Neural progenitor cell (in vitro differentiated cells): ENCODE measurements at regions not wholly inside any gene's neighbourhood (a gene's known extent, or its start where the extent isn't known, plus 50 kb on each side); places are given as distances from the start of the nearest gene placed in this dataset.

ENCODE experiments used
- DNase-seq: peaks from one replicate; pipeline ENCODE4 v3.0.0-alpha.2; 2016; ENCODE audit warnings: low spot score
- H2AFZ ChIP-seq: fragments of 200-600 bp; sonication (generic); replicated peaks from 2 replicates; pipeline ENCODE4 v1.6.1; 2016; ENCODE audit warnings: antibody characterized with exemption
- H3F3A ChIP-seq: fragments of 200-600 bp; sonication (generic); 2 replicates; pipeline ENCODE4 v1.6.1; 2016; ENCODE audit warnings: antibody characterized with exemption, low read depth
- H3K27ac ChIP-seq: fragments of 200-600 bp; sonication (generic); 2 replicates; pipeline ENCODE4 v1.5.1; 2016; ENCODE audit warnings: mild to moderate bottlenecking
- H3K27me3 ChIP-seq: fragments of 200-600 bp; sonication (generic); 2 replicates; pipeline ENCODE4 v1.6.1; 2016; ENCODE audit warnings: mild to moderate bottlenecking, moderate library complexity
- H3K36me3 ChIP-seq: fragments of 200-600 bp; sonication (generic); 2 replicates; pipeline ENCODE4 v1.5.1; 2016
- H3K4me1 ChIP-seq: fragments of 200-600 bp; sonication (generic); 2 replicates; pipeline ENCODE4 v1.6.1; 2016; ENCODE audit warnings: mixed run types
- H3K4me2 ChIP-seq: fragments of 200-600 bp; sonication (generic); 2 replicates; pipeline ENCODE4 v1.6.1; 2016
- H3K4me3 ChIP-seq: fragments of 200-600 bp; sonication (generic); 2 replicates; pipeline ENCODE4 v1.5.1; 2016
- H3K79me2 ChIP-seq: fragments of 200-600 bp; sonication (generic); 2 replicates; pipeline ENCODE4 v1.6.1; 2016; ENCODE audit warnings: low read depth
- H3K9ac ChIP-seq: fragments of 200-600 bp; sonication (generic); 2 replicates; pipeline ENCODE4 v1.6.1; 2016
- H3K9me3 ChIP-seq: fragments of 200-600 bp; sonication (generic); 2 replicates; pipeline ENCODE4 v1.5.1; 2016; ENCODE audit warnings: low read depth
- H4K20me1 ChIP-seq: fragments of 200-600 bp; sonication (generic); 2 replicates; pipeline ENCODE4 v1.6.1; 2016; ENCODE audit warnings: low read depth
- H3K27ac Mint-ChIP-seq: 3 replicates; pipeline ENCODE4 v1.8.0; 2021; ENCODE audit warnings: mixed read lengths
- H3K27me3 Mint-ChIP-seq: 2 replicates; pipeline ENCODE4 v1.8.0; 2022; ENCODE audit warnings: low read depth, mild to moderate bottlenecking, inconsistent platforms, moderate library complexity, mixed read lengths; ENCODE audit not compliant: insufficient read depth
- H3K36me3 Mint-ChIP-seq: 3 replicates; pipeline ENCODE4 v1.8.0; 2021; ENCODE audit warnings: mixed read lengths
- H3K4me1 Mint-ChIP-seq: 3 replicates; pipeline ENCODE4 v1.8.0; 2021; ENCODE audit warnings: mixed read lengths
- H3K4me3 Mint-ChIP-seq: 3 replicates; pipeline ENCODE4 v1.8.0; 2021; ENCODE audit warnings: mild to moderate bottlenecking, moderate library complexity, mixed read lengths
- H3K9me3 Mint-ChIP-seq: 3 replicates; pipeline ENCODE4 v1.8.0; 2020; ENCODE audit warnings: mixed read lengths
- EZH2 ChIP-seq: fragments of 200-600 bp; sonication (generic); IDR thresholded peaks from 2 replicates; pipeline ENCODE4 v1.6.1; 2017; ENCODE audit warnings: antibody characterized with exemption, mild to moderate bottlenecking, moderate library complexity
- EZH2phosphoT487 ChIP-seq: fragments of 200-600 bp; sonication (generic); IDR thresholded peaks from 2 replicates; pipeline ENCODE4 v1.6.1; 2017; ENCODE audit warnings: antibody characterized with exemption
- TF ChIP-seq, protein P1 (sequence below): fragments of 200-600 bp; sonication (generic); IDR thresholded peaks from 2 replicates; pipeline ENCODE4 v1.5.1; 2017; ENCODE audit warnings: antibody characterized with exemption, mild to moderate bottlenecking

GRCh38 chr2:37836270-37836669 lies 88.8 kb upstream of the RMDN2 start:
- Mint-ChIP-seq H3K4me3 (no peak overlapping the region), H3K27me3 (peaks cover 37% of the 10 kb centered on the region), H3K36me3 (no peaks in the 10 kb centered on the region), H3K9me3 (peaks cover 11% of the 10 kb centered on the region), H3K4me1 (peaks cover 17% of the 10 kb centered on the region), H3K27ac (no peak overlapping the region)
- H3K36me3 ChIP-seq = no peaks in the 10 kb centered on the region
- TF ChIP-seq EZH2phosphoT487 = no peak
- TF ChIP-seq EZH2 = no peak
- TF ChIP-seq, protein P1, sequence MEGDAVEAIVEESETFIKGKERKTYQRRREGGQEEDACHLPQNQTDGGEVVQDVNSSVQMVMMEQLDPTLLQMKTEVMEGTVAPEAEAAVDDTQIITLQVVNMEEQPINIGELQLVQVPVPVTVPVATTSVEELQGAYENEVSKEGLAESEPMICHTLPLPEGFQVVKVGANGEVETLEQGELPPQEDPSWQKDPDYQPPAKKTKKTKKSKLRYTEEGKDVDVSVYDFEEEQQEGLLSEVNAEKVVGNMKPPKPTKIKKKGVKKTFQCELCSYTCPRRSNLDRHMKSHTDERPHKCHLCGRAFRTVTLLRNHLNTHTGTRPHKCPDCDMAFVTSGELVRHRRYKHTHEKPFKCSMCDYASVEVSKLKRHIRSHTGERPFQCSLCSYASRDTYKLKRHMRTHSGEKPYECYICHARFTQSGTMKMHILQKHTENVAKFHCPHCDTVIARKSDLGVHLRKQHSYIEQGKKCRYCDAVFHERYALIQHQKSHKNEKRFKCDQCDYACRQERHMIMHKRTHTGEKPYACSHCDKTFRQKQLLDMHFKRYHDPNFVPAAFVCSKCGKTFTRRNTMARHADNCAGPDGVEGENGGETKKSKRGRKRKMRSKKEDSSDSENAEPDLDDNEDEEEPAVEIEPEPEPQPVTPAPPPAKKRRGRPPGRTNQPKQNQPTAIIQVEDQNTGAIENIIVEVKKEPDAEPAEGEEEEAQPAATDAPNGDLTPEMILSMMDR = no peak
- no peaks in the 10 kb centered on the region for H3K79me2 ChIP-seq
- H3K4me1 ChIP-seq = peaks cover 9% of the 10 kb centered on the region
- H3K9me3 ChIP-seq = no peaks in the 10 kb centered on the region
- no peaks in the 10 kb centered on the region for H3K27me3 ChIP-seq
- H2AFZ ChIP-seq = no peak overlapping the region
- H3K9ac ChIP-seq = no peak overlapping the region
- no peak overlapping the region for H3K4me3 ChIP-seq
- no peak overlapping the region for H3K4me2 ChIP-seq
- H3F3A ChIP-seq = no peaks in the 10 kb centered on the region
- DNase-seq = no peak
- H4K20me1 ChIP-seq = no peaks in the 10 kb centered on the region
- no peak overlapping the region for H3K27ac ChIP-seq

DNA sequence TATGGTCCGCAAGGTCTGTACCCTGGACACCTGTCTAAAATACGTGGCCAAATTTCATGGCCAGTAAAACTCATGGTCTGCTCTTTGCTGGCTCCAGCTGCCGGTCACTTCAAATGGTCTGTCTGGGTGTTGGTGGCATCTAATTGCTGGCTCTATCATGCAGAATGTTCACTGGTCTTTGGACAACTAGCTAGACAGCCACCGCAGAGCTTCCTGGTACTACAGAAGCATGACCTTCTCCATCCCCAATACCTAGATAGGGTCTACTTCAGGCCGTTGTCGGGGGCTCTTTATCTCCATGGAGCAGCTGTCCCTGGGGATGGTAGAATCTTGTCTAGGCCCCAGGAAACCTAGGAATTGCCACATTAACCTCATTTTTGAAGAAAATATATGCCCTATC lies 88.4 kb upstream of the RMDN2 start:
- Histone ChIP-seq H3K36me3 (no peaks in the 10 kb centered on the region), H3K4me1 (peaks cover 9% of the 10 kb centered on the region), H3K4me2 (no peak overlapping the region), H3K9me3 (no peaks in the 10 kb centered on the region), H3K4me3 (no peak overlapping the region), H2AFZ (no peak overlapping the region), H3K79me2 (no peaks in the 10 kb centered on the region), H3K27me3 (no peaks in the 10 kb centered on the region), H3K27ac (no peak overlapping the region), H3F3A (no peaks in the 10 kb centered on the region), H3K9ac (no peak overlapping the region), H4K20me1 (no peaks in the 10 kb centered on the region)
- no peak overlapping the region for H3K4me3 Mint-ChIP-seq
- no peak overlapping the region for H3K27ac Mint-ChIP-seq
- H3K36me3 Mint-ChIP-seq = no peaks in the 10 kb centered on the region
- no peak for DNase-seq
- no peak for TF ChIP-seq EZH2
- TF ChIP-seq EZH2phosphoT487 = no peak
- TF ChIP-seq, protein P1 = no peak
- peaks cover 41% of the 10 kb centered on the region for H3K27me3 Mint-ChIP-seq
- H3K9me3 Mint-ChIP-seq = peaks cover 11% of the 10 kb centered on the region
- H3K4me1 Mint-ChIP-seq = peaks cover 17% of the 10 kb centered on the region

DNA sequence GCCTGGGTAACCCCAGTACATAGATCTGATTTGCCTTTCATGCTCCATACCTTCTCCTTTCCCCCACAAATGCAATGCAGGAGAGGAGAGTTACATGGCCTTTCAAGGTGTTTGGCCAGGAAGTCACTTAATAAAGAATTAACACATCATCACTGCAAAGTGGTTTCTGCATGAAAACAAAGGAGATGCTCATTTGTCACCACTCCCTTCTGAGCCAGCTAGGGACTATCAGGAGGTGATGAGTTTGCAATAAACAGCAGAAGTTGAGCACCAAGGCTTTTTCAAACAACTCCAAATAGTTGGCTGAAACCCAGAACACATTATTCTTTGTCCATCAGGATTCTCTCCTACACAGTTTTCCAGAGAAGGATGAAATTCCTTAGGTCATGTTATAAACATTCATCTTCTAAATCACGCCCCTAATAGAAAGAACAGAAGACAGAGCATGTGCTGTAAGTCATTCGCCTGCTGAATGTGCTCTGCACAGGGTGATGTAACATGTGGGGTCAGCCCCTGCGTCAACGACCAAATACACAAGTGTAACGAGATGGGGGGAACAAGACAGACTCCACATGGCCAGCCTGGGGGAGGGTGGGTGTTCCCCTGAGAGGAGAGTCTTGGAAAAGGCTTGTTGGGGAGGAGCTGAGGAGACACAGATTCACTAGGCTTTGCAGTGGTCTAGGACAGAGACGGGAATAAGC lies 87.3 kb upstream of the RMDN2 start:
- Histone ChIP-seq H3K4me1 (peaks cover 9% of the 10 kb centered on the region), H3K27ac (no peak overlapping the region), H3K27me3 (no peaks in the 10 kb centered on the region), H3F3A (no peaks in the 10 kb centered on the region), H2AFZ (no peak overlapping the region), H4K20me1 (no peaks in the 10 kb centered on the region), H3K4me2 (no peak overlapping the region), H3K4me3 (no peak overlapping the region), H3K36me3 (no peaks in the 10 kb centered on the region), H3K9me3 (no peaks in the 10 kb centered on the region), H3K79me2 (no peaks in the 10 kb centered on the region), H3K9ac (no peak overlapping the region)
- DNase-seq = no peak
- Mint-ChIP-seq H3K27ac (no peak overlapping the region), H3K36me3 (no peaks in the 10 kb centered on the region), H3K4me3 (no peak overlapping the region), H3K27me3 (peaks cover 44% of the 10 kb centered on the region), H3K9me3 (peaks cover 18% of the 10 kb centered on the region), H3K4me1 (peaks cover 17% of the 10 kb centered on the region)
- no peak for TF ChIP-seq EZH2phosphoT487
- TF ChIP-seq, protein P1 = no peak
- no peak for TF ChIP-seq EZH2
